PC-9 (cell line): ENCODE measurements at regions not wholly inside any gene's neighbourhood (a gene's known extent, or its start where the extent isn't known, plus 50 kb on each side); places are given as distances from the start of the nearest gene placed in this dataset.

Source experiments
- CTCF ChIP-seq: fragments of 200-600 bp; sonication (generic); conservative IDR thresholded peaks from 2 replicates; pipeline ENCODE4 v1.6.1; 2017; ENCODE audit warnings: mixed run types, antibody characterized with exemption, mild to moderate bottlenecking, moderate library complexity
- EZH2 ChIP-seq: fragments of 200-600 bp; sonication (generic); IDR thresholded peaks from 2 replicates; pipeline ENCODE4 v1.8.0; 2017; ENCODE audit warnings: antibody characterized with exemption, low read depth

- no peak for TF ChIP-seq CTCF
- no peak for TF ChIP-seq EZH2
Measured at GRCh38 chr16:49936791-49937190, 80.9 kb upstream of the ZNF423 start.
